ENCODE measurements at regions not wholly inside any gene's neighbourhood (a gene's known extent, or its start where the extent isn't known, plus 50 kb on each side); places are given as distances from the start of the nearest gene placed in this dataset.
"Not testable (repeated sequence)": the region's sequence is repeated elsewhere in the genome, so short reads cannot be mapped to it uniquely, and the experiment has no call there.

DNA sequence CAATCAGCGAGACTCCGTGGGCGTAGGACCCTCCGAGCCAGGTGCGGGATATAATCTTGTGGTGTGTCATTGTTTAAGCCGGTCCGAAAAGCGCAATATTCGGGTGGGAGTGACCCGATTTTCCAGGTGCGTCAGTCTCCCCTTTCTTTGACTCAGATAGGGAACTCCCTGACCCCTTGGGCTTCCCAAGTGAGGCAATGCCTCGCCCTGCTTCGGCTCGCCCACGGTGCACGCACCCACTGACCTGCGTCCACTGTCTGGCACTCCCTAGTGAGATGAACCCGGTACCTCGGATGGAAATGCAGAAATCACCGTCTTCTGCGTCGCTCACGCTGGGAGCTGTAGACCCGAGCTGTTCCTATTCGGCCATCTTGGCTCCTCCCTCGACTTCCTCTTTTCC is 1029.6 kb downstream of the TLE1 start:
- TF ChIP-seq CTCF (IDR thresholded peaks at IDR 0.05; ENCODE audit: low read depth, low read length); MYC (IDR thresholded peaks at IDR 0.05; ENCODE audit: low read depth, low read length); POLR2A (IDR thresholded peaks at IDR 0.05; ENCODE audit: extremely low read depth, insufficient read length); MAX (IDR thresholded peaks at IDR 0.05; ENCODE audit: low read depth, low read length): not testable (repeated sequence)
